H9 (cell line): ENCODE measurements at regions not wholly inside any gene's neighbourhood (a gene's known extent, or its start where the extent isn't known, plus 50 kb on each side); places are given as distances from the start of the nearest gene placed in this dataset.

Experiments used
- DNase-seq: peaks from one replicate; pipeline ENCODE4 v3.0.0-alpha.2; 2017
- H2AFZ ChIP-seq: one replicate; pipeline ENCODE4 v1.6.1; 2013; ENCODE audit warnings: mild to moderate bottlenecking, low read length, control low read depth, moderate library complexity
- H2AK5ac ChIP-seq: 2 replicates; pipeline ENCODE4 v1.6.1; 2013; ENCODE audit warnings: low read length, control low read depth, mixed read lengths; ENCODE audit not compliant: insufficient read length
- H2BK120ac ChIP-seq: one replicate; pipeline ENCODE4 v1.6.1; 2013; ENCODE audit warnings: low read depth, mild to moderate bottlenecking, low read length, control low read depth, inconsistent platforms; ENCODE audit not compliant: poor library complexity, severe bottlenecking
- H2BK12ac ChIP-seq: 2 replicates; pipeline ENCODE4 v1.6.1; 2013; ENCODE audit warnings: low read length, control low read depth, mixed read lengths, low read depth; ENCODE audit not compliant: insufficient read length
- H2BK15ac ChIP-seq: 2 replicates; pipeline ENCODE4 v1.6.1; 2013; ENCODE audit warnings: low read depth, low read length, control low read depth
- H2BK20ac ChIP-seq: one replicate; pipeline ENCODE4 v1.6.1; 2013; ENCODE audit warnings: low read depth, mild to moderate bottlenecking, low read length, control low read depth, inconsistent platforms; ENCODE audit not compliant: poor library complexity, severe bottlenecking
- H2BK5ac ChIP-seq: 2 replicates; pipeline ENCODE4 v1.6.1; 2013; ENCODE audit warnings: low read length, control low read depth, mixed read lengths; ENCODE audit not compliant: insufficient read length
- H3K14ac ChIP-seq: 2 replicates; pipeline ENCODE4 v1.6.1; 2013; ENCODE audit warnings: low read length, control low read depth; ENCODE audit not compliant: insufficient read depth
- H3K18ac ChIP-seq: 2 replicates; pipeline ENCODE4 v1.6.1; 2013; ENCODE audit warnings: low read depth, mild to moderate bottlenecking, mixed read lengths, low read length, control low read depth; ENCODE audit not compliant: insufficient read length
- H3K23ac ChIP-seq: 2 replicates; pipeline ENCODE4 v1.6.1; 2013; ENCODE audit warnings: low read length, control low read depth, mixed read lengths, low read depth; ENCODE audit not compliant: insufficient read length
- H3K23me2 ChIP-seq: 2 replicates; pipeline ENCODE4 v1.6.1; 2013; ENCODE audit warnings: low read depth, mild to moderate bottlenecking, mixed read lengths, low read length, control low read depth; ENCODE audit not compliant: insufficient read length, poor library complexity, severe bottlenecking
- H3K27ac ChIP-seq: 2 replicates; pipeline ENCODE4 v1.5.1; 2013; ENCODE audit warnings: low read length, control low read depth, mixed read lengths, low read depth; ENCODE audit not compliant: insufficient read length
- H3K27me3 ChIP-seq: 2 replicates; pipeline ENCODE4 v1.6.1; 2013; ENCODE audit warnings: low read length, control low read depth, inconsistent platforms; ENCODE audit not compliant: insufficient read depth
- H3K4ac ChIP-seq: 2 replicates; pipeline ENCODE4 v1.6.1; 2013; ENCODE audit warnings: low read depth, mild to moderate bottlenecking, control low read depth, inconsistent platforms, low read length, moderate library complexity
- H3K4me1 ChIP-seq: 2 replicates; pipeline ENCODE4 v1.6.1; 2013; ENCODE audit warnings: low read length, control low read depth, inconsistent platforms; ENCODE audit not compliant: insufficient read depth
- H3K4me2 ChIP-seq: 2 replicates; pipeline ENCODE4 v1.6.1; 2013; ENCODE audit warnings: low read length, control low read depth, mixed read lengths; ENCODE audit not compliant: insufficient read length, insufficient read depth
- H3K56ac ChIP-seq: 2 replicates; pipeline ENCODE4 v1.6.1; 2013; ENCODE audit warnings: low read depth, mild to moderate bottlenecking, mixed read lengths, low read length, control low read depth; ENCODE audit not compliant: insufficient read length
- H3K79me1 ChIP-seq: 2 replicates; pipeline ENCODE4 v1.6.1; 2013; ENCODE audit warnings: low read depth, mild to moderate bottlenecking, moderate library complexity, low read length, control low read depth, inconsistent platforms; ENCODE audit not compliant: insufficient read depth, poor library complexity, severe bottlenecking
- H3K79me2 ChIP-seq: 2 replicates; pipeline ENCODE4 v1.6.1; 2013; ENCODE audit warnings: low read length, control low read depth, inconsistent platforms; ENCODE audit not compliant: insufficient read depth
- H3K9ac ChIP-seq: 2 replicates; pipeline ENCODE4 v1.6.1; 2013; ENCODE audit warnings: low read length, control low read depth, mixed read lengths; ENCODE audit not compliant: insufficient read length; ENCODE audit errors: extremely low read depth
- H3K9me3 ChIP-seq: one replicate; pipeline ENCODE4 v1.6.1; 2013; ENCODE audit warnings: low read depth, low read length, inconsistent platforms; ENCODE audit not compliant: control insufficient read depth
- H3T11ph ChIP-seq: one replicate; pipeline ENCODE4 v1.6.1; 2013; ENCODE audit warnings: mild to moderate bottlenecking, low read length, control low read depth, inconsistent platforms
- H4K20me1 ChIP-seq: one replicate; pipeline ENCODE4 v1.6.1; 2013; ENCODE audit not compliant: control insufficient read depth, insufficient read length, insufficient read depth
- H4K5ac ChIP-seq: 2 replicates; pipeline ENCODE4 v1.6.1; 2013; ENCODE audit warnings: low read depth, mild to moderate bottlenecking, mixed read lengths, low read length, control low read depth; ENCODE audit not compliant: insufficient read length
- H4K8ac ChIP-seq: replicated peaks from 2 replicates; pipeline ENCODE4 v1.6.1; 2013; ENCODE audit warnings: low read length, control low read depth, mixed read lengths, low read depth; ENCODE audit not compliant: insufficient read length
- H4K91ac ChIP-seq: 2 replicates; pipeline ENCODE4 v1.6.1; 2013; ENCODE audit warnings: low read depth, mild to moderate bottlenecking, moderate library complexity, mixed read lengths, low read length, control low read depth; ENCODE audit not compliant: insufficient read length
- H3K27ac Mint-ChIP-seq, 3 experiments: 2 replicates in 2 of 3; 3 replicates in 1 of 3; pipeline ENCODE4 v1.8.0; 2020 to 2021; ENCODE audit warnings: mixed read lengths in 3 of 3, mild to moderate bottlenecking in 1 of 3, moderate library complexity in 1 of 3
- H3K27me3 Mint-ChIP-seq: 2 replicates; pipeline ENCODE4 v1.8.0; 2021; ENCODE audit warnings: low read depth, mild to moderate bottlenecking, moderate library complexity, mixed read lengths
- H3K36me3 Mint-ChIP-seq, 3 experiments: 2 replicates in 2 of 3; 3 replicates in 1 of 3; pipeline ENCODE4 v1.8.0; 2020 to 2021; ENCODE audit warnings: low read depth in 3 of 3, mixed read lengths in 3 of 3; ENCODE audit not compliant: insufficient read depth in 1 of 3
- H3K4me1 Mint-ChIP-seq, 2 experiments: 2 replicates each; pipeline ENCODE4 v1.8.0; 2020; ENCODE audit warnings: mixed read lengths in 2 of 2
- H3K4me3 Mint-ChIP-seq, 2 experiments: 2 replicates in 1 of 2; 3 replicates in 1 of 2; pipeline ENCODE4 v1.8.0; 2020 to 2021; ENCODE audit warnings: mild to moderate bottlenecking in 2 of 2, mixed read lengths in 2 of 2, moderate library complexity in 1 of 2
- H3K9me3 Mint-ChIP-seq, 2 experiments: 2 replicates in 1 of 2; 3 replicates in 1 of 2; pipeline ENCODE4 v1.8.0; 2020; ENCODE audit warnings: mild to moderate bottlenecking in 2 of 2, mixed read lengths in 2 of 2, moderate library complexity in 1 of 2
- CTCF ChIP-seq: fragments of 200-600 bp; sonication (generic); conservative IDR thresholded peaks from 3 replicates; pipeline ENCODE4 v1.8.0; 2021; ENCODE audit warnings: antibody characterized with exemption, mild to moderate bottlenecking

DNA sequence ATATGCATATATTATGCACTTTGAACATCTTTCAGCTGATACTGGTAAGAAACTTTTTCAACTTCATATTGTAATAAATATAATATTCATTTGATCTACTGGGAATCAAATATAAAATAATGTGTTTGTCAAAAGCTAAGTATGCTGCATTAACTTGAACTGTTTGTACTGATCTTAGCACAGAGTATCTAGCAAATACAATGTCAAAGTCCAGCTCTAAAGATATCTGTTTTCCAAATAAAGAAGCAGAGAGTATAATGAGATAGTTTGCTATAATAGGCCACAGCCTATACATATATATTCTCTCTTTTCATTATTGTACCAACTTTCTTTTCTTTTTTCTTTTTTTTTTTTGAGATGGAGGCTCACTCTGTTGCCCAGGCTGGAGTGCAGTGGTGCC, 417.0 kb downstream of the TMEM161B start:
- H3K27ac Mint-ChIP-seq, result no peak overlapping the region
- Histone ChIP-seq H2BK20ac (no peak overlapping the region), H3K4ac (no peak overlapping the region), H3K14ac (no peak overlapping the region), H4K20me1 (no peaks in the 10 kb centered on the region), H3K79me2 (no peaks in the 10 kb centered on the region), H3K4me1 (peaks cover 2% of the 10 kb centered on the region), H3K27me3 (no peaks in the 10 kb centered on the region), H2AFZ (no peak overlapping the region), H3K18ac (no peak overlapping the region), H4K5ac (no peak overlapping the region), H3K79me1 (no peaks in the 10 kb centered on the region), H3K4me2 (no peak overlapping the region), H3K23me2 (no peaks in the 10 kb centered on the region), H2AK5ac (no peak overlapping the region), H4K91ac (no peak overlapping the region), H2BK15ac (no peak overlapping the region), H3T11ph (no peak overlapping the region), H2BK5ac (no peak overlapping the region), H2BK120ac (no peak overlapping the region), H3K9me3 (no peaks in the 10 kb centered on the region), H3K9ac (no peak overlapping the region), H4K8ac (no peak overlapping the region), H3K27ac (no peak overlapping the region), H2BK12ac (no peak overlapping the region), H3K56ac (no peak overlapping the region), H3K23ac (no peak overlapping the region)
- H3K36me3 Mint-ChIP-seq, result peaks cover 0 to 3% (median 0%) of the 10 kb centered on the region in 3 experiments; a peak in 1 of 7 replicates
- H3K4me3 Mint-ChIP-seq, result no peak overlapping the region
- no peak for DNase-seq
- H3K4me1 Mint-ChIP-seq, result peaks cover 11 to 13% of the 10 kb centered on the region in 2 experiments
- H3K9me3 Mint-ChIP-seq, result peaks cover 3 to 4% of the 10 kb centered on the region in 2 experiments; a peak in 4 of 5 replicates
- TF ChIP-seq CTCF, result no peak
- no peaks in the 10 kb centered on the region for H3K27me3 Mint-ChIP-seq
